Transverse colon (tissue), 4 donors: ENCODE measurements at regions not wholly inside any gene's neighbourhood (a gene's known extent, or its start where the extent isn't known, plus 50 kb on each side); places are given as distances from the start of the nearest gene placed in this dataset.
"Not testable (repeated sequence)": the region's sequence is repeated elsewhere in the genome, so short reads cannot be mapped to it uniquely, and the experiment has no call there.

Experiments
- DNase-seq: peaks from one replicate; pipeline ENCODE4 v3.0.0-alpha.2; 2019
- H3K27ac ChIP-seq, 4 donors: fragments of 200-600 bp; sonication (generic); 2 replicates each; pipeline ENCODE4 v1.5.1; 2016 to 2018; ENCODE audit warnings: inconsistent platforms in 4 of 4
- H3K27me3 ChIP-seq: fragments of 200-600 bp; sonication (generic); 2 replicates; pipeline ENCODE4 v1.5.1; 2017; ENCODE audit warnings: inconsistent platforms
- H3K36me3 ChIP-seq, 4 donors: fragments of 200-600 bp; sonication (generic); 2 replicates each; pipeline ENCODE4 v1.5.1; 2017 to 2019; ENCODE audit warnings: inconsistent platforms in 4 of 4
- H3K4me1 ChIP-seq, 4 donors: fragments of 200-600 bp; sonication (generic); 2 replicates each; pipeline ENCODE4 v1.5.1; 2017 to 2020; ENCODE audit warnings: inconsistent platforms in 4 of 4
- H3K4me3 ChIP-seq, 4 donors: fragments of 200-600 bp; sonication (generic); 1 replicate in 1 of 4; 2 replicates in 3 of 4; pipeline versions ENCODE4 v1.5.1 to v1.6.1; 2017 to 2019; ENCODE audit warnings: inconsistent platforms in 4 of 4
- H3K9me3 ChIP-seq, 2 donors: fragments of 200-600 bp; sonication (generic); 2 replicates each; pipeline ENCODE4 v1.5.1; 2017 to 2019; ENCODE audit warnings: inconsistent platforms in 2 of 2
- CTCF ChIP-seq, 5 experiments: fragments of 200-600 bp in 3 of 5; fragments of 450-650 bp in 2 of 5; sonication (generic) in 3 of 5; IDR thresholded peaks; 1 replicate in 2 of 5; 2 replicates in 3 of 5; pipeline ENCODE4 v1.5.1; 2016 to 2017; ENCODE audit warnings: antibody characterized with exemption in 5 of 5, inconsistent platforms in 3 of 5, mild to moderate bottlenecking in 2 of 5, moderate library complexity in 1 of 5
- EP300 ChIP-seq: sonication (generic); formaldehyde crosslinking; IDR thresholded peaks from one replicate; pipeline ENCODE4 v1.6.1; 2017; ENCODE audit warnings: antibody characterized with exemption, low read depth
- POLR2A ChIP-seq: fragments of 450-650 bp; IDR thresholded peaks from one replicate; pipeline ENCODE4 v1.6.1; 2016; ENCODE audit warnings: antibody characterized with exemption, mild to moderate bottlenecking, moderate library complexity
- POLR2AphosphoS5 ChIP-seq, 3 donors: sonication (generic); formaldehyde crosslinking; IDR thresholded peaks; one replicate each; pipeline ENCODE4 v1.6.1; 2016; ENCODE audit warnings: antibody characterized with exemption in 3 of 3
- WGBS, 2 donors: methylation state at CpG; one replicate each; pipeline ENCODE4 v1.1.5; 2018; ENCODE audit warnings: low coverage in 1 of 2; 5-methylcytosine and 5-hydroxymethylcytosine counted together
- in situ Hi-C, 4 donors: fragments of 200-750 bp; cut with MboI; loops; one replicate each; pipeline versions ENCODE4 v1.15.0 to v1.15.1; 2017; ENCODE audit warnings: low sequenced_read_pairs in 3 of 4, low pct_ligation_motif_present in 1 of 4, low pct_unique_long_range_greater_than_20kb in 1 of 4
- intact Hi-C: fragments of 100-400 bp; cut with DNase I; formaldehyde crosslinking; loops from one replicate; pipeline ENCODE4 v1.15.1; 2023; ENCODE audit warnings: low total_unique reads

- 80 to 82% methylated on average over 5 of the region's 5 CpGs for WGBS, 2 donors
- H3K9me3 ChIP-seq = no peaks in the 10 kb centered on the region
- TF ChIP-seq CTCF (IDR thresholded peaks at IDR 0.05) (no peak), POLR2A (no peak), POLR2AphosphoS5 (IDR thresholded peaks at IDR 0.05) (no peak), EP300 (no peak)
- in situ Hi-C loops = no loop called here
- intact Hi-C loops = no loop called here
- no peaks in the 10 kb centered on the region for H3K27me3 ChIP-seq
- H3K4me3 ChIP-seq = no peak overlapping the region
- H3K27ac ChIP-seq = no peak overlapping the region
- H3K4me1 ChIP-seq = no peaks in the 10 kb centered on the region
- no peaks in the 10 kb centered on the region for H3K36me3 ChIP-seq
- no peak for DNase-seq
Measured at GRCh38 chr7:25698451-25699113, 453.4 kb upstream of the NFE2L3 start.

GRCh38 chr7:25700141-25700540 lies 451.9 kb upstream of the NFE2L3 start:
- intact Hi-C loops, DNase-seq, H3K9me3 ChIP-seq, H3K4me1 ChIP-seq, in situ Hi-C loops, H3K36me3 ChIP-seq, H3K27me3 ChIP-seq, H3K27ac ChIP-seq, H3K4me3 ChIP-seq: not testable (repeated sequence)
- WGBS, 2 donors = 82 to 85% methylated on average over 3 to 7 of the region's 7 CpGs

GRCh38 chr7:25704413-25704812 lies 447.6 kb upstream of the NFE2L3 start:
- WGBS, 2 donors = 91% methylated on average over 8 of the region's 8 CpGs
- no peaks in the 10 kb centered on the region for H3K27me3 ChIP-seq
- TF ChIP-seq POLR2AphosphoS5 (IDR thresholded peaks at IDR 0.05) (no peak), CTCF (IDR thresholded peaks at IDR 0.05) (no peak), POLR2A (no peak), EP300 (no peak)
- intact Hi-C loops = no loop called here
- no peak overlapping the region for H3K27ac ChIP-seq
- no peak overlapping the region for H3K4me3 ChIP-seq
- no peak for DNase-seq
- in situ Hi-C loops = no loop called here
- no peaks in the 10 kb centered on the region for H3K9me3 ChIP-seq
- no peaks in the 10 kb centered on the region for H3K36me3 ChIP-seq
- H3K4me1 ChIP-seq = peaks cover 0 to 8% (median 2%) of the 10 kb centered on the region in 4 donors

GRCh38 chr7:25706764-25707163 lies 445.2 kb upstream of the NFE2L3 start:
- in situ Hi-C loops = no loop called here
- intact Hi-C loops = no loop called here
- H3K36me3 ChIP-seq = no peaks in the 10 kb centered on the region
- 93 to 94% methylated on average over 5 of the region's 5 CpGs for WGBS, 2 donors
- H3K4me1 ChIP-seq = peaks cover 0 to 8% (median 2%) of the 10 kb centered on the region in 4 donors
- no peak for DNase-seq
- no peaks in the 10 kb centered on the region for H3K27me3 ChIP-seq
- no peak overlapping the region for H3K4me3 ChIP-seq
- TF ChIP-seq POLR2A (no peak), EP300 (no peak), POLR2AphosphoS5 (IDR thresholded peaks at IDR 0.05) (no peak), CTCF (IDR thresholded peaks at IDR 0.05) (no peak)
- H3K9me3 ChIP-seq = no peaks in the 10 kb centered on the region
- no peak overlapping the region for H3K27ac ChIP-seq
